ENCODE measurements at regions not wholly inside any gene's neighbourhood (a gene's known extent, or its start where the extent isn't known, plus 50 kb on each side); places are given as distances from the start of the nearest gene placed in this dataset.

GRCh38 chr6:130611366-130611765 lies 215.8 kb upstream of the SMLR1 start:
- TF ChIP-seq POLR2AphosphoS5 (IDR thresholded peaks at IDR 0.05; ENCODE audit: low read depth, low read length) (no peak), REST (IDR thresholded peaks at IDR 0.05; ENCODE audit: insufficient read depth in 1 of 2, low read depth in 2 of 2, low read length in 2 of 2) (no peak), TAF1 (IDR thresholded peaks at IDR 0.05; ENCODE audit: borderline replicate concordance, insufficient read depth, low read length) (no peak), SIN3A (IDR thresholded peaks at IDR 0.05; ENCODE audit: borderline replicate concordance, insufficient read depth, low read length) (no peak), FOXP2 (optimal IDR thresholded peaks at IDR 0.05; ENCODE audit: borderline replicate concordance, extremely low read depth, extremely low read length, insufficient read depth) (no peak)

GRCh38 chr6:130613176-130613575 lies 214.0 kb upstream of the SMLR1 start:
- TF ChIP-seq POLR2AphosphoS5 (IDR thresholded peaks at IDR 0.05; ENCODE audit: low read depth, low read length), result no peak
- no peak for TF ChIP-seq SIN3A (IDR thresholded peaks at IDR 0.05; ENCODE audit: borderline replicate concordance, insufficient read depth, low read length)

- no peak for TF ChIP-seq FOXP2 (optimal IDR thresholded peaks at IDR 0.05; ENCODE audit: borderline replicate concordance, extremely low read depth, extremely low read length, insufficient read depth)
- TF ChIP-seq REST (IDR thresholded peaks at IDR 0.05; ENCODE audit: insufficient read depth in 1 of 2, low read depth in 2 of 2, low read length in 2 of 2), result no peak
- no peak for TF ChIP-seq TAF1 (IDR thresholded peaks at IDR 0.05; ENCODE audit: borderline replicate concordance, insufficient read depth, low read length)
- no peak for TF ChIP-seq SIN3A (IDR thresholded peaks at IDR 0.05; ENCODE audit: borderline replicate concordance, insufficient read depth, low read length)
- no peak for TF ChIP-seq POLR2AphosphoS5 (IDR thresholded peaks at IDR 0.05; ENCODE audit: low read depth, low read length)
Observed at GRCh38 chr6:130615816-130616215, 211.4 kb upstream of the SMLR1 start.

GRCh38 chr6:130617658-130618057 lies 209.5 kb upstream of the SMLR1 start:
- no peak for TF ChIP-seq REST (IDR thresholded peaks at IDR 0.05; ENCODE audit: insufficient read depth in 1 of 2, low read depth in 2 of 2, low read length in 2 of 2)
- TF ChIP-seq SIN3A (IDR thresholded peaks at IDR 0.05; ENCODE audit: borderline replicate concordance, insufficient read depth, low read length), result no peak
- TF ChIP-seq FOXP2 (optimal IDR thresholded peaks at IDR 0.05; ENCODE audit: borderline replicate concordance, extremely low read depth, extremely low read length, insufficient read depth), result no peak
- TF ChIP-seq TAF1 (IDR thresholded peaks at IDR 0.05; ENCODE audit: borderline replicate concordance, insufficient read depth, low read length), result no peak
- TF ChIP-seq POLR2AphosphoS5 (IDR thresholded peaks at IDR 0.05; ENCODE audit: low read depth, low read length), result no peak

- TF ChIP-seq REST (IDR thresholded peaks at IDR 0.05; ENCODE audit: insufficient read depth in 1 of 2, low read depth in 2 of 2, low read length in 2 of 2) (no peak), FOXP2 (optimal IDR thresholded peaks at IDR 0.05; ENCODE audit: borderline replicate concordance, extremely low read depth, extremely low read length, insufficient read depth) (no peak)
Observed at GRCh38 chr6:130620338-130620781, 206.8 kb upstream of the SMLR1 start.

Measured in PFSK-1 (cell line).